H9 (cell line): ENCODE measurements at regions not wholly inside any gene's neighbourhood (a gene's known extent, or its start where the extent isn't known, plus 50 kb on each side); places are given as distances from the start of the nearest gene placed in this dataset.

ENCODE experiments used
- DNase-seq: peaks from one replicate; pipeline ENCODE4 v3.0.0-alpha.2; 2017
- H2AFZ ChIP-seq: one replicate; pipeline ENCODE4 v1.6.1; 2013; ENCODE audit warnings: mild to moderate bottlenecking, low read length, control low read depth, moderate library complexity
- H2AK5ac ChIP-seq: 2 replicates; pipeline ENCODE4 v1.6.1; 2013; ENCODE audit warnings: low read length, control low read depth, mixed read lengths; ENCODE audit not compliant: insufficient read length
- H2BK120ac ChIP-seq: one replicate; pipeline ENCODE4 v1.6.1; 2013; ENCODE audit warnings: low read depth, mild to moderate bottlenecking, low read length, control low read depth, inconsistent platforms; ENCODE audit not compliant: poor library complexity, severe bottlenecking
- H2BK12ac ChIP-seq: 2 replicates; pipeline ENCODE4 v1.6.1; 2013; ENCODE audit warnings: low read length, control low read depth, mixed read lengths, low read depth; ENCODE audit not compliant: insufficient read length
- H2BK15ac ChIP-seq: 2 replicates; pipeline ENCODE4 v1.6.1; 2013; ENCODE audit warnings: low read depth, low read length, control low read depth
- H2BK20ac ChIP-seq: one replicate; pipeline ENCODE4 v1.6.1; 2013; ENCODE audit warnings: low read depth, mild to moderate bottlenecking, low read length, control low read depth, inconsistent platforms; ENCODE audit not compliant: poor library complexity, severe bottlenecking
- H2BK5ac ChIP-seq: 2 replicates; pipeline ENCODE4 v1.6.1; 2013; ENCODE audit warnings: low read length, control low read depth, mixed read lengths; ENCODE audit not compliant: insufficient read length
- H3K14ac ChIP-seq: 2 replicates; pipeline ENCODE4 v1.6.1; 2013; ENCODE audit warnings: low read length, control low read depth; ENCODE audit not compliant: insufficient read depth
- H3K18ac ChIP-seq: 2 replicates; pipeline ENCODE4 v1.6.1; 2013; ENCODE audit warnings: low read depth, mild to moderate bottlenecking, mixed read lengths, low read length, control low read depth; ENCODE audit not compliant: insufficient read length
- H3K23ac ChIP-seq: 2 replicates; pipeline ENCODE4 v1.6.1; 2013; ENCODE audit warnings: low read length, control low read depth, mixed read lengths, low read depth; ENCODE audit not compliant: insufficient read length
- H3K23me2 ChIP-seq: 2 replicates; pipeline ENCODE4 v1.6.1; 2013; ENCODE audit warnings: low read depth, mild to moderate bottlenecking, mixed read lengths, low read length, control low read depth; ENCODE audit not compliant: insufficient read length, poor library complexity, severe bottlenecking
- H3K27ac ChIP-seq: 2 replicates; pipeline ENCODE4 v1.5.1; 2013; ENCODE audit warnings: low read length, control low read depth, mixed read lengths, low read depth; ENCODE audit not compliant: insufficient read length
- H3K27me3 ChIP-seq: 2 replicates; pipeline ENCODE4 v1.6.1; 2013; ENCODE audit warnings: low read length, control low read depth, inconsistent platforms; ENCODE audit not compliant: insufficient read depth
- H3K4ac ChIP-seq: 2 replicates; pipeline ENCODE4 v1.6.1; 2013; ENCODE audit warnings: low read depth, mild to moderate bottlenecking, control low read depth, inconsistent platforms, low read length, moderate library complexity
- H3K4me1 ChIP-seq: 2 replicates; pipeline ENCODE4 v1.6.1; 2013; ENCODE audit warnings: low read length, control low read depth, inconsistent platforms; ENCODE audit not compliant: insufficient read depth
- H3K4me2 ChIP-seq: 2 replicates; pipeline ENCODE4 v1.6.1; 2013; ENCODE audit warnings: low read length, control low read depth, mixed read lengths; ENCODE audit not compliant: insufficient read length, insufficient read depth
- H3K56ac ChIP-seq: 2 replicates; pipeline ENCODE4 v1.6.1; 2013; ENCODE audit warnings: low read depth, mild to moderate bottlenecking, mixed read lengths, low read length, control low read depth; ENCODE audit not compliant: insufficient read length
- H3K79me1 ChIP-seq: 2 replicates; pipeline ENCODE4 v1.6.1; 2013; ENCODE audit warnings: low read depth, mild to moderate bottlenecking, moderate library complexity, low read length, control low read depth, inconsistent platforms; ENCODE audit not compliant: insufficient read depth, poor library complexity, severe bottlenecking
- H3K79me2 ChIP-seq: 2 replicates; pipeline ENCODE4 v1.6.1; 2013; ENCODE audit warnings: low read length, control low read depth, inconsistent platforms; ENCODE audit not compliant: insufficient read depth
- H3K9ac ChIP-seq: 2 replicates; pipeline ENCODE4 v1.6.1; 2013; ENCODE audit warnings: low read length, control low read depth, mixed read lengths; ENCODE audit not compliant: insufficient read length; ENCODE audit errors: extremely low read depth
- H3K9me3 ChIP-seq: one replicate; pipeline ENCODE4 v1.6.1; 2013; ENCODE audit warnings: low read depth, low read length, inconsistent platforms; ENCODE audit not compliant: control insufficient read depth
- H3T11ph ChIP-seq: one replicate; pipeline ENCODE4 v1.6.1; 2013; ENCODE audit warnings: mild to moderate bottlenecking, low read length, control low read depth, inconsistent platforms
- H4K20me1 ChIP-seq: one replicate; pipeline ENCODE4 v1.6.1; 2013; ENCODE audit not compliant: control insufficient read depth, insufficient read length, insufficient read depth
- H4K5ac ChIP-seq: 2 replicates; pipeline ENCODE4 v1.6.1; 2013; ENCODE audit warnings: low read depth, mild to moderate bottlenecking, mixed read lengths, low read length, control low read depth; ENCODE audit not compliant: insufficient read length
- H4K8ac ChIP-seq: replicated peaks from 2 replicates; pipeline ENCODE4 v1.6.1; 2013; ENCODE audit warnings: low read length, control low read depth, mixed read lengths, low read depth; ENCODE audit not compliant: insufficient read length
- H4K91ac ChIP-seq: 2 replicates; pipeline ENCODE4 v1.6.1; 2013; ENCODE audit warnings: low read depth, mild to moderate bottlenecking, moderate library complexity, mixed read lengths, low read length, control low read depth; ENCODE audit not compliant: insufficient read length
- H3K27ac Mint-ChIP-seq, 3 experiments: 2 replicates in 2 of 3; 3 replicates in 1 of 3; pipeline ENCODE4 v1.8.0; 2020 to 2021; ENCODE audit warnings: mixed read lengths in 3 of 3, mild to moderate bottlenecking in 1 of 3, moderate library complexity in 1 of 3
- H3K27me3 Mint-ChIP-seq: 2 replicates; pipeline ENCODE4 v1.8.0; 2021; ENCODE audit warnings: low read depth, mild to moderate bottlenecking, moderate library complexity, mixed read lengths
- H3K36me3 Mint-ChIP-seq, 3 experiments: 2 replicates in 2 of 3; 3 replicates in 1 of 3; pipeline ENCODE4 v1.8.0; 2020 to 2021; ENCODE audit warnings: low read depth in 3 of 3, mixed read lengths in 3 of 3; ENCODE audit not compliant: insufficient read depth in 1 of 3
- H3K4me1 Mint-ChIP-seq, 2 experiments: 2 replicates each; pipeline ENCODE4 v1.8.0; 2020; ENCODE audit warnings: mixed read lengths in 2 of 2
- H3K4me3 Mint-ChIP-seq, 2 experiments: 2 replicates in 1 of 2; 3 replicates in 1 of 2; pipeline ENCODE4 v1.8.0; 2020 to 2021; ENCODE audit warnings: mild to moderate bottlenecking in 2 of 2, mixed read lengths in 2 of 2, moderate library complexity in 1 of 2
- H3K9me3 Mint-ChIP-seq, 2 experiments: 2 replicates in 1 of 2; 3 replicates in 1 of 2; pipeline ENCODE4 v1.8.0; 2020; ENCODE audit warnings: mild to moderate bottlenecking in 2 of 2, mixed read lengths in 2 of 2, moderate library complexity in 1 of 2
- CTCF ChIP-seq: fragments of 200-600 bp; sonication (generic); conservative IDR thresholded peaks from 3 replicates; pipeline ENCODE4 v1.8.0; 2021; ENCODE audit warnings: antibody characterized with exemption, mild to moderate bottlenecking
- WGBS: extraction: QIAGEN DNeasy Blood & Tissue Kit; methylation state at CpG from one replicate; pipeline ENCODE4 v1.1.7; 2013; ENCODE audit warnings: missing lambda C conversion rate, low lambda C conversion rate, mixed read lengths; ENCODE audit not compliant: insufficient read length; ENCODE audit errors: extremely low coverage; 5-methylcytosine and 5-hydroxymethylcytosine counted together

DNA sequence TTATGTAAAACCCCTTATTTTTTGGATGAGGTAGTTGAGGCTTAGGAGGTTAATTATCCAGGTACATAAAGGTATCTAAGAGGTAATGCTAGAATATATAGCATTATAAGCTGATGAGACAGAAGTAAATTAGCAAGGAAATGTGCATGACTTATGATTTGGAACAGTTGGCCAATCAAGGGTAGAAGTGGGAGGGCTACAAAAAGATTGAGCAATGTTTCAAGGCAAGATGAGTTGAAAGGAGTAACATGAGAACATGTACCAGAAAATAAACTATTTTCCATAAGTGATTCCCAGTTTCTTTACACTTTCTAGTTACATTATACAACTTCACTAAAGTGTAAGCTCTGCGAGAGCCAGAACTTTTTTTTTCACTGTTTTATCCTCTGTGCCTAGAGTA is 290.9 kb downstream of the LRIG3 start:
- Histone ChIP-seq H3K4ac (no peak overlapping the region), H2BK5ac (no peak overlapping the region), H3K56ac (no peak overlapping the region), H3K79me1 (no peaks in the 10 kb centered on the region), H2BK20ac (no peak overlapping the region), H3K23ac (no peak overlapping the region), H3T11ph (no peak overlapping the region), H3K4me2 (no peak overlapping the region), H4K8ac (no peak overlapping the region), H2BK12ac (no peak overlapping the region), H3K79me2 (no peaks in the 10 kb centered on the region), H2BK15ac (no peak overlapping the region), H3K9ac (no peak overlapping the region), H3K4me1 (no peaks in the 10 kb centered on the region), H3K18ac (no peak overlapping the region), H3K9me3 (no peaks in the 10 kb centered on the region), H2AFZ (no peak overlapping the region), H3K27me3 (no peaks in the 10 kb centered on the region), H2BK120ac (no peak overlapping the region), H3K23me2 (no peaks in the 10 kb centered on the region), H4K20me1 (no peaks in the 10 kb centered on the region), H3K14ac (no peak overlapping the region), H2AK5ac (no peak overlapping the region), H4K91ac (no peak overlapping the region), H3K27ac (no peak overlapping the region), H4K5ac (no peak overlapping the region)
- TF ChIP-seq CTCF, result no peak
- no peak for DNase-seq
- no CpG with 5 or more reads among the region's 1 CpG for WGBS
- Mint-ChIP-seq H3K27ac (no peak overlapping the region), H3K36me3 (peaks cover 0 to 11% (median 0%) of the 10 kb centered on the region in 3 experiments; a peak in 2 of 7 replicates), H3K27me3 (no peaks in the 10 kb centered on the region), H3K4me3 (no peak overlapping the region), H3K4me1 (peaks cover 6 to 8% of the 10 kb centered on the region in 2 experiments), H3K9me3 (peaks cover 5 to 10% of the 10 kb centered on the region in 2 experiments; a peak in 4 of 5 replicates)
